ENCODE measurements at regions not wholly inside any gene's neighbourhood (a gene's known extent, or its start where the extent isn't known, plus 50 kb on each side); places are given as distances from the start of the nearest gene placed in this dataset.

- no peak for TF ChIP-seq SRF (IDR thresholded peaks at IDR 0.05; ENCODE audit: low read depth, low read length)
These were observed 55.8 kb upstream of the SLC7A14 start (continued) for GRCh38 chr3:170641510-170642236.
